ENCODE measurements at regions not wholly inside any gene's neighbourhood (a gene's known extent, or its start where the extent isn't known, plus 50 kb on each side); places are given as distances from the start of the nearest gene placed in this dataset.
A peak's percentile ranks its signal among the peaks of the same experiment; 100 is the strongest.

DNA sequence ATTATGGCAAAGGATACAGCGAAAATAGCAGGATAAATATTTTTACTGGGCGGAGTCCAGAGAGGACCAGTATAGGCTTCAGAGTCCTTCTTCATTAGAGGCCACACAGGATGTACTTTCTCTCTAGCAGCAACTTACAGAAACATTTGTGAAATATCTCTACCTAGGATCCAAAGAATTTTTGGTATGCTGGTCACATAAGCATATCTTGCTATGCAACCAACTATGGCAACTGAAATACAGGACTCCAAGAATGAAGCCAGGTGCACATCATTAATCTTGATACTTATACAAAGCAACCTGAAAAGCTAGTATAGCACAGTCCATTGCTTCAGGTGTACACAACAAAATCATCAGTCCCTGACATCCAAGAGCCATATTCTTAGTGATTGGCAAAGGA is 59.1 kb upstream of the NABP1 start:
- peak in 1 of 2 donors; percentile 68 for DNase-seq (ENCODE audit: low read depth in 2 of 2)
- Histone ChIP-seq H3K36me3 (ENCODE audit: control insufficient read depth, insufficient read depth, low read length) (no peaks in the 10 kb centered on the region), H3K27me3 (ENCODE audit: control insufficient read depth, insufficient read depth, low read length) (no peaks in the 10 kb centered on the region), H3K79me2 (ENCODE audit: control insufficient read depth, insufficient read depth, low read length) (no peaks in the 10 kb centered on the region), H3K4me1 (ENCODE audit: control insufficient read depth, extremely low read depth, insufficient read depth, low read length) (peaks cover 4% of the 10 kb centered on the region), H3K9me3 (ENCODE audit: control insufficient read depth, insufficient read depth, low read depth, low read length) (no peaks in the 10 kb centered on the region), H2AFZ (ENCODE audit: low read length) (no peak overlapping the region), H3K9ac (ENCODE audit: insufficient read depth, low read length) (no peak overlapping the region), H3K4me3 (replicated peaks in 1 of 4; ENCODE audit: control extremely low read depth in 1 of 4, insufficient read depth in 1 of 4, low read depth in 3 of 4, low read length in 4 of 4) (no peak overlapping the region), H3K27ac (ENCODE audit: insufficient read depth, low read length) (no peak overlapping the region), H4K20me1 (ENCODE audit: control insufficient read depth, extremely low read depth, insufficient read depth, low read length) (no peaks in the 10 kb centered on the region), H3K4me2 (ENCODE audit: extremely low read depth, insufficient read depth, low read length) (no peak overlapping the region)
- TF ChIP-seq, protein P1, sequence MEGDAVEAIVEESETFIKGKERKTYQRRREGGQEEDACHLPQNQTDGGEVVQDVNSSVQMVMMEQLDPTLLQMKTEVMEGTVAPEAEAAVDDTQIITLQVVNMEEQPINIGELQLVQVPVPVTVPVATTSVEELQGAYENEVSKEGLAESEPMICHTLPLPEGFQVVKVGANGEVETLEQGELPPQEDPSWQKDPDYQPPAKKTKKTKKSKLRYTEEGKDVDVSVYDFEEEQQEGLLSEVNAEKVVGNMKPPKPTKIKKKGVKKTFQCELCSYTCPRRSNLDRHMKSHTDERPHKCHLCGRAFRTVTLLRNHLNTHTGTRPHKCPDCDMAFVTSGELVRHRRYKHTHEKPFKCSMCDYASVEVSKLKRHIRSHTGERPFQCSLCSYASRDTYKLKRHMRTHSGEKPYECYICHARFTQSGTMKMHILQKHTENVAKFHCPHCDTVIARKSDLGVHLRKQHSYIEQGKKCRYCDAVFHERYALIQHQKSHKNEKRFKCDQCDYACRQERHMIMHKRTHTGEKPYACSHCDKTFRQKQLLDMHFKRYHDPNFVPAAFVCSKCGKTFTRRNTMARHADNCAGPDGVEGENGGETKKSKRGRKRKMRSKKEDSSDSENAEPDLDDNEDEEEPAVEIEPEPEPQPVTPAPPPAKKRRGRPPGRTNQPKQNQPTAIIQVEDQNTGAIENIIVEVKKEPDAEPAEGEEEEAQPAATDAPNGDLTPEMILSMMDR (conservative IDR thresholded peaks at IDR 0.05 in 1 of 2, IDR thresholded peaks at IDR 0.05 in 1 of 2; ENCODE audit: low read depth in 1 of 2, low read length in 2 of 2) = no peak
- no peak for TF ChIP-seq EZH2 (IDR thresholded peaks at IDR 0.05; ENCODE audit: low read length, missing control alignments)

DNA sequence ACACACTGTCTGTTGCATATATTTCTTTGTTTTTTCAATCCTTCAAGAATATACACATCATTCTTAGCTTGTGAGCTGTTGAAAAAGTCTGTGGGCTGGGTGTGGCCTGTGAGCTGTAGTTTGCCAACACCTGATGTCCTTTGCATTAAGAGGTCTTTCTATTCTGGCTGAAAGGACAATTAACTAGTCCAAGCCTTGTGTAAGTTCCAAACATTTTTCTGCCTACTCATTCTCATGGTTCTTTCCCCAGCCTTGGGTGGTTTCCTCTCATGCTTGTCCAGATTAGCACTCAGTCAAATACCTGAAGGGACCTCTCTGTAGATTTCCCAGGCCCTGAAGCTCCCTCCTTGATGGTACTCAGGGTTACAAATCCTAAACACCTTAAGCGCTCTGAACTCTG is 57.8 kb upstream of the NABP1 start:
- DNase-seq (ENCODE audit: low read depth in 2 of 2) = peak in 1 of 2 donors; percentile 88
- H3K79me2 ChIP-seq (ENCODE audit: control insufficient read depth, insufficient read depth, low read length) = no peaks in the 10 kb centered on the region
- H3K27me3 ChIP-seq (ENCODE audit: control insufficient read depth, insufficient read depth, low read length) = no peaks in the 10 kb centered on the region
- peaks cover 4% of the 10 kb centered on the region for H3K4me1 ChIP-seq (ENCODE audit: control insufficient read depth, extremely low read depth, insufficient read depth, low read length)
- no peak for TF ChIP-seq EZH2 (IDR thresholded peaks at IDR 0.05; ENCODE audit: low read length, missing control alignments)
- no peak overlapping the region for H3K9ac ChIP-seq (ENCODE audit: insufficient read depth, low read length)
- H2AFZ ChIP-seq (ENCODE audit: low read length) = peak overlapping the region; percentile 26
- no peaks in the 10 kb centered on the region for H3K9me3 ChIP-seq (ENCODE audit: control insufficient read depth, insufficient read depth, low read depth, low read length)
- H3K4me2 ChIP-seq (ENCODE audit: extremely low read depth, insufficient read depth, low read length) = no peak overlapping the region
- no peak overlapping the region for H3K4me3 ChIP-seq (replicated peaks in 1 of 4; ENCODE audit: control extremely low read depth in 1 of 4, insufficient read depth in 1 of 4, low read depth in 3 of 4, low read length in 4 of 4)
- no peaks in the 10 kb centered on the region for H4K20me1 ChIP-seq (ENCODE audit: control insufficient read depth, extremely low read depth, insufficient read depth, low read length)
- no peaks in the 10 kb centered on the region for H3K36me3 ChIP-seq (ENCODE audit: control insufficient read depth, insufficient read depth, low read length)
- H3K27ac ChIP-seq (ENCODE audit: insufficient read depth, low read length) = no peak overlapping the region

DNA sequence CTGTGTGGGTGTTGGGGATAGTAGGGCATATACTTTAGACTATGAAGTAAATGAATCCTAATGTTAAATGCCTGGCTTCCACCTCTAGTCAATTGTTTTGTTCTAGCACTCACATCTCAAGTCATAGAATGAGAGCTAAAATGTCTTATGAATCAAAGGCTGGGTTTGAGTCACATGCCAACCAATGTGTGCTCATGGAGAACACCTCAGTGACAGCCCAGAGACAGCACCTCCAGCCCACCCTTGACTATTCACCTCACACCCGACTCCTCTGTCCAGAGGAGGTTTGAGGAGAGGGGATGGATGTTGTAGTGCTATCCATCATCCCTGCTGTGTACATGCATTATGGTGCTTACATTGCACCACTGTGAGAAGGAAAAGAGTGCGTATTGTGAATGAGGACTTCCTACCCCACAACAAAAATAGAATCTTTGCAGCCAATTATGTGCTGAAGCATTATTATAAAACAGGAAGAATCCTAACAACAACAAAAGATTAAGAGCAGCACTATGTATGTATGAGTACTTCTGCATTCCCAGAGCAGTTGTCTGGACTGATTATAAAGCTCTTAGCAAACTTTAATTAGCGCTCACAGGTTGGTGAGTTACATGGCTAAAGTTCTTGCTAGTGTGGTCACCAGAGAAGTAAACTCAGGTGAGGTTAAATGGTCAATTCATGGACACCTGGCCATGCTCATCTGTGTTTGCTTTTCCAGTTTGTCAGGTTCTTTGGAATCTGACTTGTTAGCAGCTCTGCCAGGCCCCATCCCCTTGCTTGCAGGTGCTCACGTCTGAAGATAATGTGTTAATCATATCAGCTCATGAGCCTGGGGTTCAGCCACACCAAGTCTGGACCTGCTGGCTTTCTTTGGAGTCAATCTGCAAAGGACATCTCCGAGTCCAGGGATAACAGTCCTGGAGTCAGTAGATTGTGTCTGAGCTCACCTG is 55.3 kb upstream of the NABP1 start:
- Histone ChIP-seq H3K4me3 (replicated peaks in 1 of 4; ENCODE audit: control extremely low read depth in 1 of 4, insufficient read depth in 1 of 4, low read depth in 3 of 4, low read length in 4 of 4) (no peak overlapping the region), H3K4me1 (ENCODE audit: control insufficient read depth, extremely low read depth, insufficient read depth, low read length) (peaks cover 18% of the 10 kb centered on the region), H3K4me2 (ENCODE audit: extremely low read depth, insufficient read depth, low read length) (no peak overlapping the region), H3K27me3 (ENCODE audit: control insufficient read depth, insufficient read depth, low read length) (no peaks in the 10 kb centered on the region), H4K20me1 (ENCODE audit: control insufficient read depth, extremely low read depth, insufficient read depth, low read length) (no peaks in the 10 kb centered on the region), H2AFZ (ENCODE audit: low read length) (no peak overlapping the region), H3K36me3 (ENCODE audit: control insufficient read depth, insufficient read depth, low read length) (no peaks in the 10 kb centered on the region), H3K79me2 (ENCODE audit: control insufficient read depth, insufficient read depth, low read length) (no peaks in the 10 kb centered on the region), H3K9ac (ENCODE audit: insufficient read depth, low read length) (no peak overlapping the region), H3K27ac (ENCODE audit: insufficient read depth, low read length) (no peak overlapping the region), H3K9me3 (ENCODE audit: control insufficient read depth, insufficient read depth, low read depth, low read length) (no peaks in the 10 kb centered on the region)
- TF ChIP-seq EZH2 (IDR thresholded peaks at IDR 0.05; ENCODE audit: low read length, missing control alignments) = no peak
- TF ChIP-seq, protein P1 (conservative IDR thresholded peaks at IDR 0.05 in 1 of 2, IDR thresholded peaks at IDR 0.05 in 1 of 2; ENCODE audit: low read depth in 1 of 2, low read length in 2 of 2) = no peak
- DNase-seq (ENCODE audit: low read depth in 2 of 2) = no peak
